AG04450 (cell line): ENCODE measurements at regions not wholly inside any gene's neighbourhood (a gene's known extent, or its start where the extent isn't known, plus 50 kb on each side); places are given as distances from the start of the nearest gene placed in this dataset.

Experiments used
- CTCF ChIA-PET: fragments of 300-600, 350-600 bp; formaldehyde crosslinking; extraction: SDS; loops from one replicate; lab custom pipeline; 2022; ENCODE audit warnings: antibody characterized with exemption, inconsistent platforms; lab: Charles Lee
- POLR2A ChIA-PET: fragments of 350-600 bp; formaldehyde crosslinking; extraction: SDS; loops from one replicate; lab custom pipeline; 2021; ENCODE audit warnings: antibody characterized with exemption, inconsistent platforms; lab: Yijun Ruan, JAX
- DNase-seq: peaks from one replicate; pipeline ENCODE4 v3.0.0-alpha.2; 2011; ENCODE audit warnings: low read depth, low spot score
- H3K27ac ChIP-seq: one replicate; pipeline ENCODE4 v1.5.1; 2012; ENCODE audit warnings: low read depth, low read length, control low read depth
- H3K27me3 ChIP-seq: one replicate; pipeline ENCODE4 v1.6.0; 2012; ENCODE audit warnings: low read length; ENCODE audit not compliant: control insufficient read depth, insufficient read depth
- H3K4me3 ChIP-seq: 2 replicates; pipeline ENCODE4 v1.5.1; 2011; ENCODE audit warnings: mild to moderate bottlenecking, low read depth, low read length, control low read depth
- H3K9me3 ChIP-seq: 2 replicates; pipeline ENCODE4 v1.5.1; 2012; ENCODE audit warnings: low read length; ENCODE audit not compliant: control insufficient read depth, insufficient read depth
- TF ChIP-seq, protein P1 (sequence below): IDR thresholded peaks from 2 replicates; pipeline ENCODE4 v1.5.1; 2011; ENCODE audit warnings: low read depth, low read length, control low read depth, inconsistent platforms

DNA sequence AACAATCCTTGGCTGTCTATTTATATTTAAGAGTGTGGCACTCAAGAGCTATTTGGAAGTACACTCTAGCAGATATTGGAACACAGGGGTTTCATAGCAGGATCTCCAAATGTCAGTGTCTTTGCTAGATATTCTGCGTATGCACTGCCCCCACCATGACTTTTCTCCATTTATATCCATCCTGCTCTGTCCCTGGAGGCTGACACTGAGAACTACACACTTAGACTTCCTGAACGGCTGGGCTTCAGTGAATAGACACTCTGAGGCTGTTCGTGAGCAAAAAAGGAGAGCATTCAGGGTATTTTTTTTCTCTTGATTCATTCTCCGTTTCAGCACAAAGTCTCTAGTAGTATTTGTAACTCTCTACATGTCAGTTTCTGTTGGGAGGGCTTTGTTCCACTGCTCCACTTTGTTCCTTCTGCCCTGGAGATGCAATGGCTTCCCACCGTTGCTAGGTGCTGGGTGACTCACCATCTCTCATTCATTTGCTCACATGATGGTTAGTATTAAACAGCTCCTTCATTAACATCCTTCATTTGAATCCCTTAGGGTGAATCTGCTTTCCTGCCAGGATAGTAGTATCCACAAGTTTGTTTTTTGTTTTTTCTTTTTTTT, 155.9 kb upstream of the SLC13A1 start:
- TF ChIP-seq, protein P1, sequence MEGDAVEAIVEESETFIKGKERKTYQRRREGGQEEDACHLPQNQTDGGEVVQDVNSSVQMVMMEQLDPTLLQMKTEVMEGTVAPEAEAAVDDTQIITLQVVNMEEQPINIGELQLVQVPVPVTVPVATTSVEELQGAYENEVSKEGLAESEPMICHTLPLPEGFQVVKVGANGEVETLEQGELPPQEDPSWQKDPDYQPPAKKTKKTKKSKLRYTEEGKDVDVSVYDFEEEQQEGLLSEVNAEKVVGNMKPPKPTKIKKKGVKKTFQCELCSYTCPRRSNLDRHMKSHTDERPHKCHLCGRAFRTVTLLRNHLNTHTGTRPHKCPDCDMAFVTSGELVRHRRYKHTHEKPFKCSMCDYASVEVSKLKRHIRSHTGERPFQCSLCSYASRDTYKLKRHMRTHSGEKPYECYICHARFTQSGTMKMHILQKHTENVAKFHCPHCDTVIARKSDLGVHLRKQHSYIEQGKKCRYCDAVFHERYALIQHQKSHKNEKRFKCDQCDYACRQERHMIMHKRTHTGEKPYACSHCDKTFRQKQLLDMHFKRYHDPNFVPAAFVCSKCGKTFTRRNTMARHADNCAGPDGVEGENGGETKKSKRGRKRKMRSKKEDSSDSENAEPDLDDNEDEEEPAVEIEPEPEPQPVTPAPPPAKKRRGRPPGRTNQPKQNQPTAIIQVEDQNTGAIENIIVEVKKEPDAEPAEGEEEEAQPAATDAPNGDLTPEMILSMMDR, result no peak
- ChIA-PET POLR2A (no interaction called here), CTCF (no interaction called here)
- no peak for DNase-seq
- Histone ChIP-seq H3K4me3 (no peak overlapping the region), H3K27ac (no peak overlapping the region), H3K9me3 (no peaks in the 10 kb centered on the region), H3K27me3 (no peaks in the 10 kb centered on the region)

DNA sequence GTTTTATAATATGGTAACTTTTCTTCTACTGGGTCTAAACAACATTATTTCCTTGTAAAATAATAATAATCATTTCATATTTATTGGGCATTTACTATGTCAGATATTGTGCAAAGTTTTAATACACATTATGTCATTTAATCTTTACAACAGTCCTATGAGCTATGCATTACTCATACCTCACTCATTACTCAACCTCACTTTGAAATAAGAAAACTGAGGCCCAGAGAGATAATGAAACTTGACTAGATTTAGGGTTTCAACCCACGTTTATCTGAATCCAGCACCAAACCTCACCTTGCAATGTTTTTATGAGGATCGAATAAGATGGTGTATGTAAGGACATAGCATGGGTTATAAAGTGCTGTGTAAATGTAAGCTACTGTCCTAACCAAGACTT, 153.2 kb upstream of the SLC13A1 start:
- no peak for DNase-seq
- Histone ChIP-seq H3K27ac (no peak overlapping the region), H3K4me3 (no peak overlapping the region), H3K9me3 (no peaks in the 10 kb centered on the region), H3K27me3 (no peaks in the 10 kb centered on the region)
- ChIA-PET POLR2A (no interaction called here), CTCF (no interaction called here)
- TF ChIP-seq, protein P1, result no peak

DNA sequence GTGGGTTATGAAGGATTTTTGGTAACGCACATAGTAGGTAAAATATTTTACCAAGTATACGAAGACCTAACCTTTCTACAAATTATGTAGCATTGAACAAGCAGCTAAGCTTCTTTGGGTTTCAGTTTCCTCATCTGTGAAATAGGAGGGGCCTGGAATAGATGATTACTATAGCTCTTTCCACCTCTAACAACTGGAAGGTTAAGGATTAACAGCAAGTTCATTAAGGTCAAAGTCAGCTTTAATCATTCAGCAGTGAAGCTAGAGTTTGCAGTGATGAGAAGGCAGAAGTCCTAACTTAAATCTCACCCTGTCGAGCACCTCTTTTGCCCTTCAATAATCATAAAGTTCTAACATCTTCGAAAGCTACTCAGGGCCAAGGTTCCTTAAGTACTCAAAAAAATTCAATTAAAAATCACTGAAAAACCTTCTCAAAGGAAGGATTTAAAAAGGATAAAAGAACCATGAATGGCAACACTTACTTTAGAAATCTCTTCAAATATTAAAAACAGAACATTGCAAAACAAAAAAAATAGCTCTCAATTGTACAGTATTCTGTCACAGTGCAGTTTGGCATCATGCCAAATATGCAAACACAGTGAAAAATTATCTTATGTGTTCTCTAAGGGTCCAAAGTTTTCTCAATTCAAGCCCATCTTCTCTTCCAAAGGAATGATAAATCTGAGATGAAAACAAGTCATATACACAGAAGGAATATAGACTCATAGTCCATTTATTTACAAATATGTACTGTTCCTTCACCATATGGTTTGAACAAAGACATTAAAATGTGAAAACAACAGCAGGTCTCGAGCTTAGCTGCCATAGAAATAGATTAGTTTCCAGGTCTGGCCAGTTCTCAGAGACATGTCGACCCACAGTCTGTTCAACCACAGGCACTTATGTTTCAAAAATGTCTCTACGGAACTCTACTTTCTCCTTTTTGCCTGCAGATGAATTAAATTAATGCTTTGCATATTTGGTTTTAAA, 152.0 kb upstream of the SLC13A1 start:
- Histone ChIP-seq H3K9me3 (no peaks in the 10 kb centered on the region), H3K27me3 (no peaks in the 10 kb centered on the region), H3K27ac (no peak overlapping the region), H3K4me3 (no peak overlapping the region)
- POLR2A ChIA-PET, result no interaction called here
- TF ChIP-seq, protein P1, result no peak
- DNase-seq, result no peak
- CTCF ChIA-PET, result interaction anchor here (1.2 kb wide), 1 partner anchor 16 kb away, joined by 3 read pairs; no protein-coding TSS in a partner anchor

GRCh38 chr7:123351027-123351426, 151.3 kb upstream of the SLC13A1 start:
- TF ChIP-seq, protein P1, result no peak
- H3K27me3 ChIP-seq, result no peaks in the 10 kb centered on the region
- POLR2A ChIA-PET, result no interaction called here
- H3K4me3 ChIP-seq, result no peak overlapping the region
- no peak for DNase-seq
- no peak overlapping the region for H3K27ac ChIP-seq
- CTCF ChIA-PET, result interaction anchor here (1.2 kb wide), 1 partner anchor 16 kb away, joined by 3 read pairs; no protein-coding TSS in a partner anchor
- H3K9me3 ChIP-seq, result no peaks in the 10 kb centered on the region

GRCh38 chr7:123348690-123349089, 148.9 kb upstream of the SLC13A1 start:
- TF ChIP-seq, protein P1, result no peak
- ChIA-PET CTCF (no interaction called here), POLR2A (no interaction called here)
- no peak for DNase-seq
- Histone ChIP-seq H3K4me3 (no peak overlapping the region), H3K9me3 (no peaks in the 10 kb centered on the region), H3K27ac (no peak overlapping the region), H3K27me3 (no peaks in the 10 kb centered on the region)
